ENCODE measurements at regions not wholly inside any gene's neighbourhood (a gene's known extent, or its start where the extent isn't known, plus 50 kb on each side); places are given as distances from the start of the nearest gene placed in this dataset.

GRCh38 chr11:43619863-43620505, 60.6 kb upstream of the HSD17B12 start:
- TF ChIP-seq CTCF (IDR thresholded peaks at IDR 0.05), result no peak
- no peak overlapping the region for H3K4me3 ChIP-seq
- no peak for DNase-seq (ENCODE audit: low spot score)
- H3K27ac ChIP-seq, result no peak overlapping the region

- no peak for TF ChIP-seq CTCF (IDR thresholded peaks at IDR 0.05)
- Histone ChIP-seq H3K4me3 (no peak overlapping the region), H3K27ac (no peak overlapping the region)
- no peak for DNase-seq (ENCODE audit: low spot score)
These were observed 53.7 kb upstream of the HSD17B12 start for GRCh38 chr11:43626798-43627197.
